HepG2 (cell line): ENCODE measurements at regions not wholly inside any gene's neighbourhood (a gene's known extent, or its start where the extent isn't known, plus 50 kb on each side); places are given as distances from the start of the nearest gene placed in this dataset.

ENCODE experiments used
- ATAC-seq: fragments of 200-7000 bp; cut with Tn5 transposase; 3 replicates; pipeline ENCODE4 v1.9.1; 2020; ENCODE audit warnings: mild to moderate bottlenecking, moderate library complexity
- BruUV-seq: library from RNA; stranded (reverse); fragments of 400-500 nt; replicated peaks from 2 replicates; lab custom pipeline; 2021; lab: Mats Ljungman, UMichigan
- CTCF ChIA-PET: fragments of 300-600 bp; formaldehyde crosslinking; extraction: SDS; loops from one replicate; lab custom pipeline; 2021; ENCODE audit warnings: low total read pairs, inconsistent platforms, low intra/inter-chr PET ratio; lab: Yijun Ruan, JAX
- POLR2A ChIA-PET: fragments of 350-600 bp; sonication (Branson Sonifier 250); formaldehyde crosslinking; loops from one replicate; lab custom pipeline; 2020; ENCODE audit warnings: antibody characterized with exemption, inconsistent platforms; lab: Yijun Ruan, JAX
- DNase-seq: peaks from one replicate; pipeline ENCODE4 v3.0.0-alpha.2; 2015; ENCODE audit warnings: low spot score
- FAIRE-seq: peaks from 3 replicates; lab custom pipeline; 2011; peaks lifted over from hg19 to GRCh38; lab: Jason Lieb, UNC
- H2AFZ ChIP-seq: one replicate; pipeline ENCODE4 v1.6.1; 2011; ENCODE audit warnings: low read length, inconsistent platforms
- H3K27ac ChIP-seq: fragments of 300-600 bp; 3 replicates; pipeline ENCODE4 v1.8.0; 2011; ENCODE audit warnings: mixed run types, mild to moderate bottlenecking, mixed read lengths, low read length, inconsistent platforms; ENCODE audit not compliant: insufficient read depth; ENCODE audit errors: extremely low read length
- H3K27me3 ChIP-seq, 2 experiments: fragments of 200-600 bp in 1 of 2; 2 replicates in 1 of 2; 3 replicates in 1 of 2; pipeline versions ENCODE4 v1.6.0 to v1.8.0; 2011; ENCODE audit warnings: low read length in 2 of 2, mild to moderate bottlenecking in 2 of 2, moderate library complexity in 2 of 2, inconsistent platforms in 1 of 2; ENCODE audit not compliant: insufficient read depth in 2 of 2, control insufficient read depth in 1 of 2
- H3K36me3 ChIP-seq, 2 experiments: fragments of 200-600 bp in 1 of 2; replicated peaks in 1 of 2; 2 replicates in 1 of 2; 3 replicates in 1 of 2; pipeline versions ENCODE4 v1.5.1 to v1.8.0; 2011; ENCODE audit warnings: low read length in 2 of 2, inconsistent platforms in 1 of 2; ENCODE audit not compliant: insufficient read depth in 2 of 2, control insufficient read depth in 1 of 2
- H3K4me1 ChIP-seq: 2 replicates; pipeline ENCODE4 v1.5.1; 2012; ENCODE audit warnings: low read length, inconsistent platforms; ENCODE audit not compliant: insufficient read depth
- H3K4me2 ChIP-seq: 2 replicates; pipeline ENCODE4 v1.6.0; 2011; ENCODE audit warnings: low read depth, low read length, inconsistent platforms
- H3K4me3 ChIP-seq, 3 experiments: fragments of 200-600 bp in 1 of 3; sonication (generic), shearing (Covaris generic) in 1 of 3; replicated peaks in 1 of 3; 2 replicates each; pipeline ENCODE4 v1.5.1; 2011 to 2016; ENCODE audit warnings: low read length in 3 of 3, inconsistent platforms in 2 of 3, low read depth in 2 of 3, mild to moderate bottlenecking in 2 of 3, control low read depth in 1 of 3, mixed read lengths in 1 of 3; ENCODE audit not compliant: insufficient read depth in 1 of 3
- H3K79me2 ChIP-seq: one replicate; pipeline ENCODE4 v1.6.1; 2011; ENCODE audit warnings: low read length, inconsistent platforms; ENCODE audit not compliant: insufficient read depth
- H3K9ac ChIP-seq: 2 replicates; pipeline ENCODE4 v1.6.0; 2011; ENCODE audit warnings: mild to moderate bottlenecking, low read depth, low read length, inconsistent platforms; ENCODE audit not compliant: insufficient read depth
- H3K9me3 ChIP-seq: 2 replicates; pipeline ENCODE4 v1.5.1; 2012; ENCODE audit warnings: mild to moderate bottlenecking, low read length
- H4K20me1 ChIP-seq: 2 replicates; pipeline ENCODE4 v1.6.0; 2011; ENCODE audit warnings: inconsistent platforms, mild to moderate bottlenecking, low read length, moderate library complexity; ENCODE audit not compliant: insufficient read depth
- ASH2L ChIP-seq: fragments of 300-600, 200-600 bp; sonication (generic); IDR thresholded peaks from 2 replicates; pipeline ENCODE4 v1.7.0; 2017; ENCODE audit warnings: low read depth, mild to moderate bottlenecking, moderate library complexity, mixed read lengths, low read length; ENCODE audit not compliant: insufficient read length
- GLI4 ChIP-seq: sonication (generic); formaldehyde crosslinking; IDR thresholded peaks from 2 replicates; pipeline ENCODE4 v1.5.1; 2020; ENCODE audit warnings: missing genetic modification reagents, mild to moderate bottlenecking, moderate library complexity, borderline replicate concordance
- KDM1A ChIP-seq: IDR thresholded peaks from 2 replicates; pipeline ENCODE4 v1.6.1; 2016; ENCODE audit warnings: missing compliant biosample characterization
- MEIS2 ChIP-seq: sonication (generic); formaldehyde crosslinking; IDR thresholded peaks from 2 replicates; pipeline ENCODE4 v1.9.0; 2021; ENCODE audit warnings: mild to moderate bottlenecking, missing genetic modification reagents
- NFE2 ChIP-seq: sonication (generic); formaldehyde crosslinking; IDR thresholded peaks from 2 replicates; pipeline ENCODE4 v1.4.0; 2020; ENCODE audit warnings: missing genetic modification reagents
- NR0B2 ChIP-seq: sonication (generic); formaldehyde crosslinking; IDR thresholded peaks from 2 replicates; pipeline ENCODE4 v1.4.0; 2020; ENCODE audit warnings: mild to moderate bottlenecking, missing genetic modification reagents
- ZNF251 ChIP-seq: sonication (generic); formaldehyde crosslinking; IDR thresholded peaks from 2 replicates; pipeline ENCODE4 v1.9.0; 2021; ENCODE audit warnings: mild to moderate bottlenecking, missing genetic modification reagents
- ZNF3 ChIP-seq: IDR thresholded peaks from 2 replicates; pipeline ENCODE4 v1.7.0; 2017; ENCODE audit warnings: inconsistent platforms
- ZNF891 ChIP-seq: sonication (generic); formaldehyde crosslinking; IDR thresholded peaks from 2 replicates; pipeline ENCODE4 v1.5.0; 2020; ENCODE audit warnings: mild to moderate bottlenecking, missing genetic modification reagents
- ZSCAN22 ChIP-seq: sonication (generic); formaldehyde crosslinking; IDR thresholded peaks from 2 replicates; pipeline ENCODE4 v1.4.0; 2020; ENCODE audit warnings: mild to moderate bottlenecking, missing genetic modification reagents
- in situ Hi-C: cut with HindIII; loops from 2 replicates; pipeline ENCODE4 v1.10.0; 2017; ENCODE audit warnings: low pct_unique_long_range_greater_than_20kb; ENCODE audit not compliant: extremely low pct_ligation_motif_present
- intact Hi-C: fragments of 100-400 bp; cut with micrococcal nuclease; formaldehyde crosslinking; loops from one replicate; pipeline ENCODE4 v1.10.0; 2022; ENCODE audit not compliant: unreplicated experiment
- TF ChIP-seq, protein P1 (sequence below): sonication (generic); formaldehyde crosslinking; conservative IDR thresholded peaks from 2 replicates; pipeline ENCODE4 v1.8.1; 2023; ENCODE audit warnings: missing genetic modification reagents

GRCh38 chr10:105656856-105657255, 1015.8 kb downstream of the SORCS3 start:
- no TSS peak for BruUV-seq
- ChIA-PET CTCF (no interaction called here), POLR2A (no interaction called here)
- in situ Hi-C loops, result no loop called here
- Histone ChIP-seq H3K79me2 (no peaks in the 10 kb centered on the region), H3K4me2 (no peak overlapping the region), H4K20me1 (no peaks in the 10 kb centered on the region), H3K36me3 (no peaks in the 10 kb centered on the region), H3K9ac (no peak overlapping the region), H3K27ac (no peak overlapping the region), H2AFZ (no peak overlapping the region), H3K27me3 (no peaks in the 10 kb centered on the region; a peak in 1 of 5 replicates), H3K9me3 (peaks cover 61% of the 10 kb centered on the region), H3K4me1 (no peaks in the 10 kb centered on the region), H3K4me3 (no peak overlapping the region)
- DNase-seq (no peak), FAIRE-seq (no peak), ATAC-seq (no peak)
- TF ChIP-seq KDM1A (CRISPR knock-in tag) (no peak), GLI4 (CRISPR knock-in tag) (no peak), ZNF251 (no peak), ZNF891 (CRISPR knock-in tag) (no peak), ASH2L (no peak), ZSCAN22 (no peak), MEIS2 (no peak), NR0B2 (CRISPR knock-in tag) (no peak), ZNF3 (CRISPR knock-in tag) (no peak), NFE2 (no peak)
- TF ChIP-seq, protein P1, sequence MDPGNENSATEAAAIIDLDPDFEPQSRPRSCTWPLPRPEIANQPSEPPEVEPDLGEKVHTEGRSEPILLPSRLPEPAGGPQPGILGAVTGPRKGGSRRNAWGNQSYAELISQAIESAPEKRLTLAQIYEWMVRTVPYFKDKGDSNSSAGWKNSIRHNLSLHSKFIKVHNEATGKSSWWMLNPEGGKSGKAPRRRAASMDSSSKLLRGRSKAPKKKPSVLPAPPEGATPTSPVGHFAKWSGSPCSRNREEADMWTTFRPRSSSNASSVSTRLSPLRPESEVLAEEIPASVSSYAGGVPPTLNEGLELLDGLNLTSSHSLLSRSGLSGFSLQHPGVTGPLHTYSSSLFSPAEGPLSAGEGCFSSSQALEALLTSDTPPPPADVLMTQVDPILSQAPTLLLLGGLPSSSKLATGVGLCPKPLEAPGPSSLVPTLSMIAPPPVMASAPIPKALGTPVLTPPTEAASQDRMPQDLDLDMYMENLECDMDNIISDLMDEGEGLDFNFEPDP, result no peak
- intact Hi-C loops, result no loop called here
